K562 (cell line): ENCODE measurements at regions not wholly inside any gene's neighbourhood (a gene's known extent, or its start where the extent isn't known, plus 50 kb on each side); places are given as distances from the start of the nearest gene placed in this dataset.

Experiments
- ATAC-seq: fragments of 200-7000 bp; cut with Tn5 transposase; 3 replicates; pipeline ENCODE4 v1.9.1; 2020; ENCODE audit warnings: moderate library complexity
- BruUV-seq: library from RNA; stranded (reverse); fragments of 400-500 nt; replicated peaks from 2 replicates; lab custom pipeline; 2021; lab: Mats Ljungman, UMichigan
- CTCF ChIA-PET: fragments of 300-600 bp; formaldehyde crosslinking; extraction: SDS; loops from one replicate; lab custom pipeline; 2021; ENCODE audit warnings: low intra/inter-chr PET ratio; lab: Yijun Ruan, JAX
- POLR2A ChIA-PET: fragments of 300-600, 350-650 bp; sonication (Branson Sonifier 250); formaldehyde crosslinking; extraction: SDS; loops from one replicate; lab custom pipeline; 2021; ENCODE audit warnings: antibody characterized with exemption, inconsistent platforms; lab: Yijun Ruan, JAX
- DNase-seq, 4 experiments: peaks; one replicate each; pipeline versions ENCODE4 v3.0.0 to v3.0.0-alpha.2; 2011 to 2018; ENCODE audit warnings: low spot score in 3 of 4, mixed read lengths in 3 of 4; ENCODE audit errors: extremely low read depth in 1 of 4
- FAIRE-seq: peaks from 2 replicates; lab custom pipeline; 2011; peaks lifted over from hg19 to GRCh38; lab: Jason Lieb, UNC
- H2AFZ ChIP-seq: 2 replicates; pipeline ENCODE4 v1.6.0; 2011; ENCODE audit warnings: low read depth, low read length, control low read depth, inconsistent platforms
- H3K27ac ChIP-seq: fragments of 200-600 bp; 3 replicates; pipeline ENCODE4 v1.8.0; 2011; ENCODE audit warnings: low read depth, mild to moderate bottlenecking, control low read depth, inconsistent platforms, low read length, moderate library complexity, mixed read lengths; ENCODE audit errors: extremely low read depth
- H3K27me3 ChIP-seq, 2 experiments: fragments of 300-600 bp in 1 of 2; 2 replicates in 1 of 2; 3 replicates in 1 of 2; pipeline versions ENCODE4 v1.6.0 to v1.8.0; 2011; ENCODE audit warnings: inconsistent platforms in 2 of 2, low read length in 2 of 2, mild to moderate bottlenecking in 1 of 2, mixed read lengths in 1 of 2, moderate library complexity in 1 of 2; ENCODE audit not compliant: control insufficient read depth in 2 of 2, insufficient read depth in 2 of 2
- H3K36me3 ChIP-seq: fragments of 300-600 bp; 3 replicates; pipeline ENCODE4 v1.8.0; 2011; ENCODE audit warnings: mild to moderate bottlenecking, low read length, inconsistent platforms; ENCODE audit not compliant: control insufficient read depth, insufficient read depth
- H3K4me1 ChIP-seq, 2 experiments: fragments of 200-600 bp in 1 of 2; replicated peaks in 1 of 2; 2 replicates in 1 of 2; 3 replicates in 1 of 2; pipeline versions ENCODE4 v1.5.1 to v1.8.0; 2011; ENCODE audit warnings: inconsistent platforms in 2 of 2, low read length in 2 of 2, mild to moderate bottlenecking in 1 of 2, mixed read lengths in 1 of 2, moderate library complexity in 1 of 2; ENCODE audit not compliant: control insufficient read depth in 2 of 2, insufficient read depth in 2 of 2
- H3K4me2 ChIP-seq: 2 replicates; pipeline ENCODE4 v1.6.1; 2011; ENCODE audit warnings: low read length, control low read depth, inconsistent platforms, mixed read lengths; ENCODE audit not compliant: insufficient read depth
- H3K4me3 ChIP-seq: fragments of 200-600 bp; sonication (generic), shearing (Covaris generic); 2 replicates; pipeline ENCODE4 v1.5.1; 2016; ENCODE audit warnings: control low read depth, inconsistent platforms
- H3K79me2 ChIP-seq: fragments of 200-600 bp; 3 replicates; pipeline ENCODE4 v1.8.0; 2011; ENCODE audit warnings: low read length, inconsistent platforms; ENCODE audit not compliant: control insufficient read depth, insufficient read depth
- H3K9ac ChIP-seq, 2 experiments: 2 replicates each; pipeline versions ENCODE4 v1.6.0 to v1.6.1; 2011; ENCODE audit warnings: low read depth in 2 of 2, low read length in 2 of 2, control low read depth in 1 of 2, inconsistent platforms in 1 of 2, mild to moderate bottlenecking in 1 of 2, mixed read lengths in 1 of 2; ENCODE audit not compliant: insufficient read depth in 1 of 2
- H3K9me1 ChIP-seq: one replicate; pipeline ENCODE4 v1.6.0; 2011; ENCODE audit warnings: inconsistent platforms, mild to moderate bottlenecking, low read length, moderate library complexity; ENCODE audit not compliant: control insufficient read depth, insufficient read depth
- H3K9me3 ChIP-seq: replicated peaks from 2 replicates; pipeline ENCODE4 v1.5.1; 2011; ENCODE audit warnings: low read depth, low read length, inconsistent platforms; ENCODE audit not compliant: control insufficient read depth, insufficient read depth
- H4K20me1 ChIP-seq: replicated peaks from 2 replicates; pipeline ENCODE4 v1.6.1; 2011; ENCODE audit warnings: low read length, inconsistent platforms, mixed read lengths; ENCODE audit not compliant: control insufficient read depth, insufficient read depth
- ZNF143 ChIP-seq: sonication (generic); formaldehyde crosslinking; IDR thresholded peaks from 2 replicates; pipeline ENCODE4 v1.9.0; 2022; ENCODE audit warnings: mild to moderate bottlenecking, missing genetic modification reagents
- ZNF274 ChIP-seq: IDR thresholded peaks from 2 replicates; pipeline ENCODE4 v1.6.1; 2011; ENCODE audit warnings: low read depth, mild to moderate bottlenecking, low read length, moderate library complexity, borderline replicate concordance
- WGBS: fragments of 100-300 bp; shearing (Covaris generic); methylation state at CpG from one replicate; pipeline ENCODE4 v1.1.6; 2016; ENCODE audit warnings: low coverage, mixed read lengths; ENCODE audit not compliant: insufficient coverage; ENCODE audit errors: missing lambda C conversion rate; 5-methylcytosine and 5-hydroxymethylcytosine counted together
- in situ Hi-C: fragments of 300-500 bp; cut with MboI; formaldehyde crosslinking; loops from 4 replicates; pipeline ENCODE4 v1.15.0; 2018; ENCODE audit warnings: inconsistent platforms, mixed read lengths
- intact Hi-C: fragments of 100-400 bp; cut with micrococcal nuclease; formaldehyde crosslinking; loops from 2 replicates; pipeline ENCODE4 v1.14.2; 2022

DNA sequence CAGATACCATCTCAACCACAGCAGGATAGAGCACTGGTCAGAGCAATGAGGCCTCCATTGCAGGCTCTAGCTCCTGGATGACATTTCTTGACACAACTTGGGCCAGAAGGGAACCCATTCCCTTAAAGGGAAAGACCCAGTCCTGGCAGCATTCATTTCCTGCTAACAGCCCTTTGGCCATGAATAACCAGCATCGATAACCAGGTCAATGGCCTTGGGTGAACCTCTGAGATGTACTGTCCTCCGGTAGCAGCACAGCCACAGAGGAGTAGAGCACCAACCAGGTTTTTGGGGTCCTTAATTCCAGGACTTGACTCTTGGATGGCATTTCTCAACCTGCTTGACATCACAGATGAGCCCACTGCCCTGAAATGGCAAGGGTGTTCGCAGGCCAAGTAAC, 71.2 kb upstream of the FKBP1C start:
- in situ Hi-C loops (no loop called here), intact Hi-C loops (no loop called here)
- WGBS = 3% methylated on average over 3 of the region's 3 CpGs
- DNase-seq (no peak), ATAC-seq (no peak), FAIRE-seq (no peak)
- Histone ChIP-seq H3K9ac (no peak overlapping the region), H3K4me3 (no peak overlapping the region), H3K4me2 (no peak overlapping the region), H2AFZ (no peak overlapping the region), H3K27ac (no peak overlapping the region), H3K36me3 (no peaks in the 10 kb centered on the region), H3K9me3 (no peaks in the 10 kb centered on the region), H3K4me1 (no peaks in the 10 kb centered on the region), H3K79me2 (no peaks in the 10 kb centered on the region), H3K9me1 (no peaks in the 10 kb centered on the region), H4K20me1 (no peaks in the 10 kb centered on the region), H3K27me3 (no peaks in the 10 kb centered on the region)
- POLR2A ChIA-PET = no interaction called here
- CTCF ChIA-PET = no interaction called here
- BruUV-seq = no TSS peak
- TF ChIP-seq ZNF274 = no peak

DNA sequence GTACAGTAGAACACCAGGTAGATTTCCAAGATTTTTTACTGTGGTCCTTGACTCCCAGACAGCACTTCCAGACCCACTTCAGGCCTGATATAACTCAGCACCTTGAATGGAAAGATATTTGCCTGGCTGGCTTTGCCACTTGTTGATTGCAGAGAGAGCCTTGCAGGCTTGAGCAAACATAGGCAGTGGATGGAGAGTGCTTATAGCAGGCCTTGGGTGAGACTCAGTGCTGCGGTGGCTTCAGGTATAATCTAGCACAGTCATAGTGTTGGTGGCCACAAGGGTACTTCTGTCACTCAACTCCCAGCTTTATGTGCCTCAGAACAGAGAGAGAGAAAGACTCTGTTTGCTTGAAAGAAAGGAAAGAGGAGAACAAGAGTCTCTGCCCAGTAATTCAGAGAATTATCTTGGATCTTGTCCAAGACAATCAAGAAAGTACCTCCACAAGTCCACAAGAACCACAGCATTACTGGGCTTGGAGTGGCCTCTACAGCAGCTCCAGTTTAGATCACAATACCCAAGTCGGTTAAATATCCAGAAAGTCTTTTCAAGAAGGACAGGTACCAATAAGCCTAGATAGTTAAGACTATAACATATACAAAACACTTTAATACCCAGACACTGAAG, 70.5 kb upstream of the FKBP1C start:
- no peak for FAIRE-seq
- CTCF ChIA-PET = no interaction called here
- no peaks in the 10 kb centered on the region for H4K20me1 ChIP-seq

More for the DNA sequence above, 70.5 kb upstream of the FKBP1C start:
- Histone ChIP-seq H3K4me3 (no peak overlapping the region), H3K9me1 (no peaks in the 10 kb centered on the region), H3K36me3 (no peaks in the 10 kb centered on the region), H2AFZ (no peak overlapping the region), H3K9ac (no peak overlapping the region), H3K27ac (no peak overlapping the region), H3K79me2 (no peaks in the 10 kb centered on the region), H3K27me3 (no peaks in the 10 kb centered on the region), H3K9me3 (no peaks in the 10 kb centered on the region), H3K4me2 (no peak overlapping the region), H3K4me1 (no peaks in the 10 kb centered on the region)
- intact Hi-C loops (no loop called here), in situ Hi-C loops (no loop called here)
- ATAC-seq = no peak
- POLR2A ChIA-PET = no interaction called here
- no peak for TF ChIP-seq ZNF143
- 0% methylated on average over 2 of the region's 2 CpGs for WGBS
- no TSS peak for BruUV-seq
- no peak for DNase-seq
